IMR-90 (cell line): ENCODE measurements at regions not wholly inside any gene's neighbourhood (a gene's known extent, or its start where the extent isn't known, plus 50 kb on each side); places are given as distances from the start of the nearest gene placed in this dataset.

Experiments
- BHLHE40 ChIP-seq: fragments of 150-350 bp; IDR thresholded peaks from 2 replicates; pipeline ENCODE4 v1.6.1; 2016; ENCODE audit warnings: mild to moderate bottlenecking, low read depth, low read length
- CEBPB ChIP-seq: IDR thresholded peaks from 2 replicates; pipeline ENCODE4 v1.6.1; 2012; ENCODE audit warnings: low read depth, low read length, improper control_type of control experiment
- CHD1 ChIP-seq: IDR thresholded peaks from 2 replicates; pipeline ENCODE4 v1.6.1; 2012; ENCODE audit warnings: low read depth, low read length, improper control_type of control experiment
- CTCF ChIP-seq: conservative IDR thresholded peaks from 2 replicates; pipeline ENCODE4 v1.5.1; 2012; ENCODE audit warnings: mild to moderate bottlenecking, low read depth, low read length, improper control_type of control experiment
- ELK1 ChIP-seq: fragments of 150-350 bp; IDR thresholded peaks from 2 replicates; pipeline ENCODE4 v1.6.1; 2016; ENCODE audit warnings: low read depth, mild to moderate bottlenecking, low read length, moderate library complexity, borderline replicate concordance
- FOS ChIP-seq: fragments of 150-350 bp; IDR thresholded peaks from 2 replicates; pipeline ENCODE4 v1.6.1; 2016; ENCODE audit warnings: low read depth, low read length
- POLR2A ChIP-seq: IDR thresholded peaks from 2 replicates; pipeline ENCODE4 v1.6.1; 2012; ENCODE audit warnings: mild to moderate bottlenecking, low read depth, low read length
- SMC3 ChIP-seq: fragments of 150-350 bp; IDR thresholded peaks from 2 replicates; pipeline ENCODE4 v1.6.1; 2016; ENCODE audit warnings: low read depth, mild to moderate bottlenecking, antibody characterized with exemption, low read length, moderate library complexity
- USF2 ChIP-seq: fragments of 150-350 bp; IDR thresholded peaks from 2 replicates; pipeline ENCODE4 v1.6.1; 2017; ENCODE audit warnings: mild to moderate bottlenecking, antibody characterized with exemption, low read length, low read depth

- TF ChIP-seq CTCF (no peak), SMC3 (no peak), POLR2A (no peak), CEBPB (no peak), BHLHE40 (no peak), FOS (no peak), USF2 (no peak), CHD1 (no peak), ELK1 (no peak)
Measured at GRCh38 chr15:99508852-99509251, 56.9 kb upstream of the MEF2A start.
